Endothelial cell of hepatic sinusoid (primary cell): ENCODE measurements at regions not wholly inside any gene's neighbourhood (a gene's known extent, or its start where the extent isn't known, plus 50 kb on each side); places are given as distances from the start of the nearest gene placed in this dataset.

Source experiments
- in situ Hi-C: cut with HindIII; loops from 2 replicates; pipeline ENCODE4 v1.10.0; 2017; ENCODE audit warnings: low sequenced_read_pairs

DNA sequence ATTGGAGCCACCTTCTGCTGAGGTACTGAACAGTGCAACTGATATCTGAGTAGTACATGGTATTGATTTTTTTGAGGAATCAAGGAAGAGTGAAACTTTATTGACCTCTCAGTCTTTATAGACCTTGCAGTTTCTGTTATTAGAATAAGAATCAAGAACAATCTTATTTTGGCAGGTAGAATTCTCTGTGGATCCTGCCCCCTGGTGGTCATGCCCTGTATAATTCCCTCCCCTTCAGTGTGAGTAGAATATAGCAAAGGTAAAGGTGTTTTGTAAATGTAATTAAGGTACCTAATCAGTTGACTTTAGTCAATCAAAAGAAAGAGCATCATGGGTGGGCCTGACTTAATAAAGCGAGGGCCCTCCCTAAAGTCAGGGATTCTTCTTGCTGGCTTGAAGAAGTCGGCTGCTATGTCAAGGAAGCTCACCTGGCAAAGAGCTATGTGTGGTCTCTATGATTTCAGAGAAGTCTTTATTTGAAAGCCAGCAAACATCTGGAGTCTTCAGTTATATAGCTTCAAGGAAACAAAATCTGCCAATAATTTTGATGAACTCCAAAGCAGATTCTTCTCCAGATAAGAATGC is 142.8 kb downstream of the LSM5 start:
- in situ Hi-C loops: loop anchor here (10.0 kb wide), 1 partner anchor 57 kb away; no protein-coding TSS in a partner anchor

DNA sequence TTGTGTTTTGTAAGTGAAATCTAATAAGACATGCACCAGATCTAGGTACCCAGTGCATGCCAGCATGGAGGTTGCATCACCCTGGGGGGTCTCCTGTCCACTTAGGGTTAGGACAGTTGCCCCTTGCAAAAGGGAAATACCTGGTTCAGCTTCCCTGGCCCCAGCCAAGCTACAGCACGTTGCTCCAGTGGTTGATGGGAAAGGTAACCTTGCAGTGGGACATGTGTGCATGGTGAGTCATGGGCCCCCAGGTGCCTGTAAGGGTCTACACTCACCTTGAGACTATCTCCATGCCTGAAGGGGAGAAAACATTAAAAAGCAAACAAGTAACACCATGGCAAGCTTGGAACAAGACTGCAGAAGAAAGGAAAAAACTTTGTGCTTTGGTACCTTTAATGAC is 143.9 kb downstream of the LSM5 start:
- in situ Hi-C loops: loop anchor here (10.0 kb wide), 1 partner anchor 59 kb away; no protein-coding TSS in a partner anchor

DNA sequence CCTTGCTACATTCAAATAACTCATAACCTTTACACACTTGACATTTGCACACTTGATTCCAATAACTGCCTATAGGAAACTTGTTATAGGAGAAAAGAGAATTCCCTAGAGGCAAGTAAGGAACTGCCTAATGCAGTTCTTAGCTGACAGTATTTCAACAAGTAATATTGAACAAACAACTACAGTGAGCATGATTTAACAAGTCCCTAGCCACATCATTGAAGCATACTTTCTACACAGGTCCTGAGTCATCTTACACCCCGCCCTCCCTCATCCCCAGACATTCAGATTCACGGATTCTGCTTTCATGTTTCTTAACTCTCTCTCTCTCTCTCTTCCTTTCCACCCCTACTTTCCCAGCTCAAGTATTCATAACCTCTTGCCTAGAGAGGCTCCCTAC is 153.5 kb downstream of the LSM5 start:
- in situ Hi-C loops: no loop called here

DNA sequence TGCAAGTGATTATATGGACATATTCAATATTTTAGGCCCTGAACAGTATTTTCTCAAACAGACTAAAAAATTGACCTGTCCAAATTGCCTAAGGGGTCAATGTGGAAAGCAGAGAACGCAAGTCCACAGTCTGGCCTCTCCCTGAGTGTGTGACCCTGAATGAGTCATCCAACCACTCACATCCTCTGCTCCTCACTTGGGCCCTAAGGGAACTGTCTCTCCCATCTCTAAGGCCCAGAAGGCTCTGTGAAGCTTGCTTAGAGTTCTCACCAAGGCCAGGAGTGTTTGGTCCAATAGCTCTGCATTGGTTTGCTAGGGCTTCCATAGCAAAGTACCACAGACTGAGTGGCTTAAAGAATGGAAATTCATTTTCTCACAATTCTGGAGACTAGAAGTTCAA is 155.1 kb downstream of the LSM5 start:
- in situ Hi-C loops: no loop called here

DNA sequence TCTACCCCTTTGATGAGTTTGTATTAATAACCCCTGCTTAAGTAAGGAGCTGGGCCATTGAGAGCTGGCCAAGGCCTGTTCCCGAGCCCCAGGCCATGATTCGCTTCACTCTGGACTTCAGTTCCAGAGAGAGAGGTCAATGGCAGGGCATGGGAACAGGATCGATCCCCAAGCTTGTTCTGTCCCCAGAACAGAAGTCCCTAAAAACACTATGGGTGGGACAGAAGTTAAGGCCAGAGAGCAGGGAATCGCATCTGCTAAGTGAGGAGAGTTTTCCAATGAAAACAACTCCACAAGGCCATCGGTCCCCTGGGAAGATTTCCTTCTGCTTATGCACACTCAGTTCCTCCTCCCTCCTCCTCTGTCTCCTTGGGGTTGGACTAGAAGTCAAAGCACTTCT is 159.6 kb downstream of the LSM5 start:
- in situ Hi-C loops: no loop called here

DNA sequence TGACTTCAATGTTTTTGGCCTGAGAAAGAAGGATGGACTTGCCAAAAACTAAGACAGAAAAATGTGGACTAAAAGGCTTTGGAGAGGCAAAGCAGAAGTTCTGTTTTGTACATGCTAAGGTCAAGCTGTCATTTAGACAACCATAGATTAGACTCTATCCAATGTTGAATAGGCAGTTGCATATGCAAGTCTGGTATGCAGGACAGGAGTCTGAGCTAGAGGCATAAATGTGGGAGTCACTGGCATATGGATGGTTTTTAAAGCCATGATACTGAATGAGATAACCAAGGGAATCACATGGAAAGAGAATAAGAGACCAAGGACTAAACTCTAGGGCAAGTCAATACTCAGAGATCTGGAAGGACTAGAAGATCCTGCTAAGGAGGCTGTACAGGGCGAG is 164.1 kb downstream of the LSM5 start:
- in situ Hi-C loops: no loop called here

DNA sequence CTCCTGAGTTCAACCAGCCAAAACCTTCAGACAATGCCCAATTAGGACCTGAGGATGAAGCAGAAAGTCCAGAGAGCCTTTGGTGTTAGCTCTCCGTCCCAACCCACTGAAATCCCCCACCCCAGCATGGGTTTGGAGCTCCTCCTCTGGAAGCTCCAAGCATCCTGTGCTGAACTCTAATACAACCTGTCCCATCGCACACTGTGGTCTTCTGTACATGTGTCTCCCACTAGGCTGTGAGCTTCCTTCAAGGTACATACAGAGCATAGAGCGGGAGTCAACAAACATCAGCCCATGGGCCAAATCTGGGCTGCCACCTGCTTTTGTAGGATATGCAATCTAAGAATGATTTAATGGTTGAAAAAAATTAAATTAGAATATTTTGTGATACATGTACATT is 166.5 kb downstream of the LSM5 start:
- in situ Hi-C loops: no loop called here

DNA sequence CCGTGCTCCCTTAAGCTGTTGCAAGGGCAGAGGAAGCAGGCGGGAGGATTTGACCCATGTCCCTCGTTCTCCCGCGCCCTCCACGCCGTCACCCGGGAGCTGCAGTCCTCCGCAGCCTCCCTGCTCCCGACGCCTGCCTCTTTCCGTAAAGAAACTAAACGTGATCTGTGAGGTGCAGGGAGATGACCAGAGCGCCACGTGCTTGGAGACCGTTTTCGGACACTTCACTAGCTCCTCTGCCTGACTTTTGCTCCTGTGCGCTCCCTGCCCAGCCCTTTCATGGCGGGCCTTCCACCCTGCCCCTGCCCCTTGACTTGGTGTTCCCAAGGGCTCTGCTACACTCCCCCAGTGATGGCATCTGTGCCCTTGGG is 171.2 kb downstream of the LSM5 start:
- in situ Hi-C loops: no loop called here

DNA sequence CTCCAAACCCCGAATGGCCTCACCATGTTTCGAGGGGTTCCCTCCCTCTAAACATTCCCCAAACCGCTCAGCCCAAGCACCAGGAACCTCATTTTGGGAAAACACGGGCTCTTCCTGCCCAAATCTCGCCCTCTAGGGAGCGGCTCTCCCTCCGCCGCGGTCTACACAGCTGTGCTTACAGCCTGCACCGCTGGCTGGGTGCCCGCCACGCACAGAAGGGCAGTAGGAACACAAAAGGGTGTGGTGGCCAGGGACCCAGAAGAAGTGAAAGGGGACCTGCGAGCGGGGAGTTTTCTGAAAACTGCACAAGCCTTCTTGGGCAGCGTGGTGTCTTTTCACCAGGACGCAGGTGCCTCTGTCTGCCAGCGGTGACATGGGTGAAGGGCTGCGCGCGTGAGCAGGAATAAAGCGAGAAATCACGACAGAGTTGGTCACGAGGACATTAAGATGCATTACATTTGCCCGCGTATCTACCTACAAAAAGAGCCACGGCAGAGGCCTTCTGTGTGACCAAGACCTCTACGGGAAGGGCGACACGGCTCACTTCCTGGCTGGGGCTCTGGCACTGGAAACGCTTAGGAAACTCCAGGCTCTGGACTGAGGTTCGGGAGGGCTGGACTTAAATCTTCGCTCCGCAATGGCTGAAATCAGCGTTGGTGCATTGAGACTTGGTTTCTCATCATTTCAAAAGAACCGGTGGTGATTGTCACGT is 171.7 kb downstream of the LSM5 start:
- in situ Hi-C loops: no loop called here

DNA sequence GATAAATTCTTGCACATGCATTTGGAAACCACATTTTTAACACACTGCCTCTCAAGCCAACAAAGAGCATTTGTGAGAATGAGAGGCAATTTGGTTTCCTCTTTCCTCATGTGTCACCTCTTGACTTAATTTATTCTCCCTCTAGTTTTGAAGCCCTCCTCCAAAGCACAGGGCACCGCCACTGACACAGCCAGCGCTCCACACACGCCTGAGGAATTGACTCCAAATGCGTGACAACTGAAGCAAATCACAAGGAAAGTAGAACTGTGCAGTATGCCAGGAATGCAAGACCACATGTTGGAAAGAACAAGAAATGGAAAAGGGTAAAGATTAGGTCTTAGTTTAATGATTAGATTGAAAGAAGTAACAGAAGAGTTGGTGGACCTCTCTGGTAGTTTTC is 173.3 kb downstream of the LSM5 start:
- in situ Hi-C loops: no loop called here

DNA sequence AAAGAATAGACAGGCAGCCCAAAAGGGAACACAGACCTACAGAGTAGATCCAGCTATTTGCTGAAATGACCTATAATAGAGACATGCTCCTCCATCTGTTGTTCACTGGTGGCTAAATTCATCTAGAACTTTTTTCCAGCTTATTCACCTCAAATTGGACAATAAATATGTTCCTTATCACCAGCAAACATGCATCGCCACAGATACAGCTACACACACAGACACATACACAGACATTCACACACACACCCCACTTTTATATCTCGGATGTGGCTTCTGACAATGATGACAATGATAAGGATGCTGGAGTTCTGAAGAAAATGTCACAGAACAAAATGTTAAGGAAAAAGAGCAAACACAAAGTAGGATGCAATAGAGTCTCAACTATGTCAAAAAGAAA is 175.4 kb downstream of the LSM5 start:
- in situ Hi-C loops: no loop called here

DNA sequence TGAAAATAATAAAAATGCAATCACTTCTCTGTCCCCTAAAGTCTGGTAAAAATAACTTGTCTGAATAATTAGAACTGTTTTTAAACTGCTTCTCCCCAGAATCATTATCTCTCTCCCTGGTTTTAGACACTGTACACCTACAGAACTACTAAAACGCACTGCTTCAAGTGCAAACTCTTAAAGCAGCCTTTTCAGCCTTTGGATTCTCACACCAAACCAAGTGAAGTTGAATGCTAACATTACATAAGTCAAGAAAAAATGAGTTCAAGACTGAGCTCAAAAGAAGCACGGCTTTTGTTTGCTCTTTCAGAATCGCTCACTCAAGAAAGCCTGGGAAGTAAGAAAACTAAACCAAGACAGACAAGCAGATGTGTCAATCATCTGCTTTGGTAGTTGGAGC is 188.8 kb downstream of the LSM5 start:
- in situ Hi-C loops: no loop called here

DNA sequence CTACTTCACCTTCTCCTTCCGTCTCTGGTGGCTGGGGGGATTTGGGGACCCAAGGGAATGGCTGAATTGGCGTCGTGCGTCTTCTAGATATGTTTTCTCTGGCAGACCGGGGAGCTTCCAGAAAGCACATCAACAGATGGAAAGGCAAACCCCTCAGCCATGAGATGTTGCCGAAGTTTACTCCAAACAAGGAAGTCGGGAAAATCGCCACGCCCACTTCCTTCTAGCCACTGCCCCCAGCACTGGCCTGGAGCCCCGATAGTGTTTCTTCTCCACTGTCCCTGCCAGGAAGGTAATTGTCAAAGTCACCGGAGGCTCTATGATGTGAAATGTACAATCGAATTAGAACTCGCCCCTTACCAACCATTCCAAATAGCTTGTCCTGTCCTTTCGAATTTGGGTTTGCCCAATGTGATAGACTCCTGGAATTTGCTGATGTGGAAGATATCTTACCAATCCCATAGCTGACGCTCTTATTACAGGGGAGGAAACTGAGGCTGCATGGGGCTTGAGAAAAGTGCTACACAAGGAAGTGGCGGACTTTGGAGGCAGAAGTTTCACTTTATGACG is 191.0 kb downstream of the LSM5 start:
- in situ Hi-C loops: no loop called here

DNA sequence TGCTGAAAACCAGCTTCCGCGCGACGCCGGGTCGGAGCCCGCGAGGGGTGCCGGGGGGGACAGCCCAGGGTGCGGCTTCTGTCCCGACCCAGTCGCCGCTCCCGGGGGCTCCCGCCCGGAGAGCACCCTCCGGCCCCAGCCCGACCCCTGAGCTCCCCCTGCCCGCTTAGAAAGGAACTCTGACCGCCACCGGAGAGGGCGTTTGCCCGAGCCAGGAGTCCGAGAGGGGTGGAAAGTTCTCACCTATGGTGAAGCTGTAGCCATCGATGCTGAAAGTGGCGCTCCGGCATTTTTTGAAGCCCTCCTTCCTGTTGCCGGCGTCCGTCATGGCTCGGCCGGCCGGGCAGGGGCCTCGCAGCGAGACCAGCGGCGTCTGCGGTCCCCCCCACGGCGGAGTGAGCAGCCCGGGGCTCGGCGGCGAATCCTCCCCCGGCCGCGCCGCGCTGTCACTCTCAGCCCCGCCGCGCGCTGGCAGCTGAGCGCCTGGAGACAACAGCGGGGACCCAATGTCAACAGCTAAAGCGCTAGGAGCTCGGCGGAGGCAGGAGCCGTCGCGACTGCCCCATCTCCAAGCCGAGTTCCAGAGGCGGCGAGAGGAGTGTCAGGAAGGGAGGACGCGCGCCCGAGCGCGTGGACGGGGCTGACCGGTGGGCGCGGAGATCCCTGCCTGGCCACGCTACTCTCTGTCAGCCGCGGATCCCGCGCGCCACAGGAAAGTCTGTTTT is 191.6 kb downstream of the LSM5 start:
- in situ Hi-C loops: no loop called here

DNA sequence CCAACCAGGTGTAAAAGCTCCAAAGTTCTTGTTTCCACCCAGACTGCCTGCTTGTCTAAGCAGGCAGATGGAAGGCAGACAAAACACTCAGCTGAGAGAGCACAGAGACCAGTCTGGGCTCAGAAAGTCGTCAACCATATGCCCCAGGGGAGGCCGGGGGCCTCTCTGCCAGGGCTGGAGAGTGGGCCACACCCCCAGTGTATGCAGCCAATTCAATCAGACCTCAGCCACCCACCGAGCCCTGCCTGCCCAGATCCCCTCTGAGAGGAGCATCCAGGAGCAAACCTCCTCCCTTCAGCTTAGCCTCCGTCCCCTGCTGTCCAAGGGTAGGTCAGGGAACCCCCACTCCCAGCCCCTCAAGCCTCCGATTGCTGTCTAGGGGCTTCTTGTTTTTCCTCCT is 196.3 kb downstream of the LSM5 start:
- in situ Hi-C loops: no loop called here

DNA sequence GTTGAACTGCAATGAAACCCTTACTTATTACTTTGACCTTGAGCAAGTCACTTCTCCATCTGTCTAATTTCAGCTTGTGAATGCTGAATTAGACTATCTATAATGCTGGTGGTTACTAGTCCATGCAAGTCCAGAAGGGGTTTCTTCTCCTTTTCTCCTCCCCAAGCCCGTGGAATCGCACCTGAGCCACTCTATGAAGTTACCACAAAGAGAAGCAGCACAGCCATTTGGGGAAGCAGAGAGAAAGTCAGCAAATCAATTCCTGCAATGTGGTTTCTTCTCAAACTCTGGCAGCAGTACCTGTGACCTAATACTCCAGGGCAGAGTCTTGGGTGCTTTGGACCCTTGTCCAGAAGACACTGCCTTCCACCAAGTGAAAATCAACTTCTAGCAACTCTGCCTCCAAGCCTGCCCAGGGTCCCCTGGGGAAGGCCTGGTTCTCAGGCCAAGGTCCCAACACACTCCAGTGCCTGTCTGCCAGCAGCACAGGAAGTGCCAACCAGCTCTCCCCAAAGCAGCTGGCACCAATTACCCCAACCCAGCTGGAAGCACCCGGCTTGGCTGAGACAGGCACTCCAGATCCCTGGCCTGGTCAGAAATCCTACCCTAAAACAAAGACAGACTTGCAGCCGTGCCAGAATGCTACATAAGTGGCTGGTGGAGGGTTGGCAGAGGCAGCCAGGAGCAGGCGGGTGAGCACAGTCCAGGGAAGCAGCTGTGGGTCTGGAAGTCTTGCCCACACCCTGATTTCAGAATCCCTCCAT is 200.3 kb downstream of the LSM5 start:
- in situ Hi-C loops: no loop called here

DNA sequence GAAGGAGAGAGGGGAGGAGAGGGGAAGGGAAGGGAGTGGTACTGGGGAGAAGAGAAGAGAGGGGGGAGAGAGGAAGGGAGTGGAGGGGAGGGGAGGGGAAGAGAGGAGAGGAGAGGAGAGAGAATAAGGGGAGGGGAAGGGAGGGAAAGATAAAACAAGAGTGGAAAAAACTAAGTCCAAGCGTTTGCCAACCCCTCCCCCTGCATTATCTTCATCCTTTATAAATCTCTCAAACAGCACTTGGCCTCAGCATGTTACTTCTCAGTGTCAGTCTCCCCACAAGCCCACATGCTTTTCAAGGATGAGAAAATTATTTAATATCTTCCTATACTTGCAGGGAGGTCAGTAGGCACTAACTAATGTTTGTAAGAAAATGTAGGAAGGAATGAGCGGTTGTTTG is 204.5 kb downstream of the LSM5 start:
- in situ Hi-C loops: no loop called here

DNA sequence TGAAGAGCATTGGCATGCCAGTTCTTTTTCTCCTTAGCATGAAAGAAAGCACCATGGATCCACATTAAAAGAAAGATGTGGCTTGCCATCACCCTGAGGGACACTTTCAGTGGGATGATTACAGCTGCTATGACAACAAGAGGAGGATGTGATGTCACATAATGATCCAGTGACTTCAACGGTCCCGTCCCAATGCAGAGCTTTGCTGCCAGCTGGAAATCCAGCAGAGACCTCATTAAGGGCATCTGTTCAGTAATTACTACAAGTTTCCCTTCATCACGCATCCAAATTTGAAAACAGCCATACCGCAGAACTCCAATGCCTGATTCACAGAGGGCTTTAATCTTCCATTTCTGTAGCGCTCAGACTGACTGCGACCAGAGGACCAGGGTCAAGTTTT is 206.6 kb downstream of the LSM5 start:
- in situ Hi-C loops: no loop called here

DNA sequence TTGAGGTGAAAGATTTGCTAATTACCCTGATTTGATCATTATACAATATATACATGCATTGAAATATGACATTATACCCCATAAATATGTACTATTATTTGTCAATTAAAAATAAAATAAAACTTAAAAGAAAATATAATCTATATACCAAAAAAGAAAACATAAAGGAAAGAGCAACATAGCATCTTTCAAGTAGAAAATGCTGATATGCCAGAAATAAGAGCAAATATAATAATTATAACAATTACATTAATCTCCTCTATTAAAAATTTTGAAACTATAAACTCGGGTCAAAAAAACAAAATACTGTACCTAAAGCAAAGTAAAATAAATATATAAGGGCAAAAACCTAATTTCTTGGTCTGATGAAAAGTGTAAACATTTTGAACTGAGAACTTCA is 209.3 kb upstream of the PDE1C start:
- in situ Hi-C loops: no loop called here

DNA sequence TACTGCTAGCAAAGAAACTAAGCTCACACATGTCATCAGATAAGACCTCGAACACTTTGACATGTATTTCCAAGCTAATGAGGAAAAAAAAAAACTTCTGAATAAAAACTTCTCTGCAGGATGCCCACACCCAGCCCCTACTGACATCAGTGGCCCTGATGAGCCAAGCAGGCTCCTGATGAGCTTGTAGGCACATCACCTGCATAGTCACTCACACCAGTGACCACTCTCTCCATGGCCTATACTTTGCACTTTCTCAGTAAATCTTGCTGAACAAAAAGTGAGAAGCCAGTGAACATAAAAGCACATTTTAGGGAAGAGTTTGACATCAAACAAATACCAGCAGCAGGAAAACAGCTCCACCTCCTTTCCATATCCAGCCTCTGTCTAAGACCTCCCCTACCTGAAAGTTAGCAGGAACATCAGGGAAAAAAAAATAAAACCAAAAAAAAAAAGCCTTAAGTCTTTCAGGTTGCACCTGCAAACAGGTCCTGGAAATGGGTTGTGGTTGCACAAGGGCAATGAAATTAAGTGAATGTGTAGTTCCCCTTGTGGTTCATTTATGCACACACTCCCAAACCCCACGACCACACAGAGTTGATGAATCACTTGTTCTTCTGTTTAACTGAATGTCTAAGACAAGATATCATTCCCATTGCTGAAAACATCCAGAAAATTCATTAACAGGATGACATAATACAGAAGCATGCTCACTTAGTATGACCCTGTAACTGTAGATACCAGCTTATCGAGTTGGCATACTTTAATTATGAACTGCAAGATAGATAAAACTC is 205.2 kb upstream of the PDE1C start:
- in situ Hi-C loops: no loop called here
